ENCODE measurements at regions not wholly inside any gene's neighbourhood (a gene's known extent, or its start where the extent isn't known, plus 50 kb on each side); places are given as distances from the start of the nearest gene placed in this dataset.

DNA sequence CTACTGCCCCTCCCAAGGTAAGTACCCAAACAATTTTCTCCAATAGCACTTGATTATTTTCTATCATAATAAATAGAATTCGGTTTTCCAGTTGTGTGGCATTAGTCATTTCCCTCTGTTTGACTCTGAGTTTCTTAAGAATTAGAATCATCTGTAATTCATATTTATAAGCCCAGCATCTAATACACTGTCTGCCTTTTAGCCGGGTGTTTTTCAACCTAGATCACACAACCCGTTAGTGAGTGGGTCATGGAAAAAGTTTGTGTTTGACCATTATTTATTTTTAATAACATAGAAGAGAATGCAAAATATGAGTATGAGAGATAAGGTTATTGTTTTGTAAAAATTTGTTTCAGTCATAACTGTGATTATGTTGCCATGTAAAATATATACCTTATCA lies 701.6 kb downstream of the RFPL4B start:
- TF ChIP-seq, protein P1, sequence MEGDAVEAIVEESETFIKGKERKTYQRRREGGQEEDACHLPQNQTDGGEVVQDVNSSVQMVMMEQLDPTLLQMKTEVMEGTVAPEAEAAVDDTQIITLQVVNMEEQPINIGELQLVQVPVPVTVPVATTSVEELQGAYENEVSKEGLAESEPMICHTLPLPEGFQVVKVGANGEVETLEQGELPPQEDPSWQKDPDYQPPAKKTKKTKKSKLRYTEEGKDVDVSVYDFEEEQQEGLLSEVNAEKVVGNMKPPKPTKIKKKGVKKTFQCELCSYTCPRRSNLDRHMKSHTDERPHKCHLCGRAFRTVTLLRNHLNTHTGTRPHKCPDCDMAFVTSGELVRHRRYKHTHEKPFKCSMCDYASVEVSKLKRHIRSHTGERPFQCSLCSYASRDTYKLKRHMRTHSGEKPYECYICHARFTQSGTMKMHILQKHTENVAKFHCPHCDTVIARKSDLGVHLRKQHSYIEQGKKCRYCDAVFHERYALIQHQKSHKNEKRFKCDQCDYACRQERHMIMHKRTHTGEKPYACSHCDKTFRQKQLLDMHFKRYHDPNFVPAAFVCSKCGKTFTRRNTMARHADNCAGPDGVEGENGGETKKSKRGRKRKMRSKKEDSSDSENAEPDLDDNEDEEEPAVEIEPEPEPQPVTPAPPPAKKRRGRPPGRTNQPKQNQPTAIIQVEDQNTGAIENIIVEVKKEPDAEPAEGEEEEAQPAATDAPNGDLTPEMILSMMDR (conservative IDR thresholded peaks at IDR 0.05; ENCODE audit: low read depth in 2 of 2), result no peak
- TF ChIP-seq EZH2phosphoT487 (IDR thresholded peaks at IDR 0.05; ENCODE audit: unreplicated experiment) (no peak), POLR2AphosphoS5 (IDR thresholded peaks at IDR 0.05; ENCODE audit: low read depth) (no peak), CREB1 (CRISPR knock-in tag; IDR thresholded peaks at IDR 0.05; ENCODE audit: low read depth) (no peak), EZH2 (IDR thresholded peaks at IDR 0.05; ENCODE audit: low read depth, unreplicated experiment) (no peak), JUNB (IDR thresholded peaks at IDR 0.05; ENCODE audit: unreplicated experiment) (no peak), ZNF331 (CRISPR knock-in tag; IDR thresholded peaks at IDR 0.05; ENCODE audit: low read depth) (no peak), ZNF114 (CRISPR knock-in tag; IDR thresholded peaks at IDR 0.05) (no peak), NANOG (IDR thresholded peaks at IDR 0.05; ENCODE audit: borderline replicate concordance) (no peak)
- TF ChIP-seq, protein P2, sequence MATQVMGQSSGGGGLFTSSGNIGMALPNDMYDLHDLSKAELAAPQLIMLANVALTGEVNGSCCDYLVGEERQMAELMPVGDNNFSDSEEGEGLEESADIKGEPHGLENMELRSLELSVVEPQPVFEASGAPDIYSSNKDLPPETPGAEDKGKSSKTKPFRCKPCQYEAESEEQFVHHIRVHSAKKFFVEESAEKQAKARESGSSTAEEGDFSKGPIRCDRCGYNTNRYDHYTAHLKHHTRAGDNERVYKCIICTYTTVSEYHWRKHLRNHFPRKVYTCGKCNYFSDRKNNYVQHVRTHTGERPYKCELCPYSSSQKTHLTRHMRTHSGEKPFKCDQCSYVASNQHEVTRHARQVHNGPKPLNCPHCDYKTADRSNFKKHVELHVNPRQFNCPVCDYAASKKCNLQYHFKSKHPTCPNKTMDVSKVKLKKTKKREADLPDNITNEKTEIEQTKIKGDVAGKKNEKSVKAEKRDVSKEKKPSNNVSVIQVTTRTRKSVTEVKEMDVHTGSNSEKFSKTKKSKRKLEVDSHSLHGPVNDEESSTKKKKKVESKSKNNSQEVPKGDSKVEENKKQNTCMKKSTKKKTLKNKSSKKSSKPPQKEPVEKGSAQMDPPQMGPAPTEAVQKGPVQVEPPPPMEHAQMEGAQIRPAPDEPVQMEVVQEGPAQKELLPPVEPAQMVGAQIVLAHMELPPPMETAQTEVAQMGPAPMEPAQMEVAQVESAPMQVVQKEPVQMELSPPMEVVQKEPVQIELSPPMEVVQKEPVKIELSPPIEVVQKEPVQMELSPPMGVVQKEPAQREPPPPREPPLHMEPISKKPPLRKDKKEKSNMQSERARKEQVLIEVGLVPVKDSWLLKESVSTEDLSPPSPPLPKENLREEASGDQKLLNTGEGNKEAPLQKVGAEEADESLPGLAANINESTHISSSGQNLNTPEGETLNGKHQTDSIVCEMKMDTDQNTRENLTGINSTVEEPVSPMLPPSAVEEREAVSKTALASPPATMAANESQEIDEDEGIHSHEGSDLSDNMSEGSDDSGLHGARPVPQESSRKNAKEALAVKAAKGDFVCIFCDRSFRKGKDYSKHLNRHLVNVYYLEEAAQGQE (IDR thresholded peaks at IDR 0.05; ENCODE audit: unreplicated experiment), result no peak
- TF ChIP-seq, protein P3, sequence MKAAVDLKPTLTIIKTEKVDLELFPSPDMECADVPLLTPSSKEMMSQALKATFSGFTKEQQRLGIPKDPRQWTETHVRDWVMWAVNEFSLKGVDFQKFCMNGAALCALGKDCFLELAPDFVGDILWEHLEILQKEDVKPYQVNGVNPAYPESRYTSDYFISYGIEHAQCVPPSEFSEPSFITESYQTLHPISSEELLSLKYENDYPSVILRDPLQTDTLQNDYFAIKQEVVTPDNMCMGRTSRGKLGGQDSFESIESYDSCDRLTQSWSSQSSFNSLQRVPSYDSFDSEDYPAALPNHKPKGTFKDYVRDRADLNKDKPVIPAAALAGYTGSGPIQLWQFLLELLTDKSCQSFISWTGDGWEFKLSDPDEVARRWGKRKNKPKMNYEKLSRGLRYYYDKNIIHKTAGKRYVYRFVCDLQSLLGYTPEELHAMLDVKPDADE (IDR thresholded peaks at IDR 0.05), result no peak
- TF ChIP-seq, protein P4, sequence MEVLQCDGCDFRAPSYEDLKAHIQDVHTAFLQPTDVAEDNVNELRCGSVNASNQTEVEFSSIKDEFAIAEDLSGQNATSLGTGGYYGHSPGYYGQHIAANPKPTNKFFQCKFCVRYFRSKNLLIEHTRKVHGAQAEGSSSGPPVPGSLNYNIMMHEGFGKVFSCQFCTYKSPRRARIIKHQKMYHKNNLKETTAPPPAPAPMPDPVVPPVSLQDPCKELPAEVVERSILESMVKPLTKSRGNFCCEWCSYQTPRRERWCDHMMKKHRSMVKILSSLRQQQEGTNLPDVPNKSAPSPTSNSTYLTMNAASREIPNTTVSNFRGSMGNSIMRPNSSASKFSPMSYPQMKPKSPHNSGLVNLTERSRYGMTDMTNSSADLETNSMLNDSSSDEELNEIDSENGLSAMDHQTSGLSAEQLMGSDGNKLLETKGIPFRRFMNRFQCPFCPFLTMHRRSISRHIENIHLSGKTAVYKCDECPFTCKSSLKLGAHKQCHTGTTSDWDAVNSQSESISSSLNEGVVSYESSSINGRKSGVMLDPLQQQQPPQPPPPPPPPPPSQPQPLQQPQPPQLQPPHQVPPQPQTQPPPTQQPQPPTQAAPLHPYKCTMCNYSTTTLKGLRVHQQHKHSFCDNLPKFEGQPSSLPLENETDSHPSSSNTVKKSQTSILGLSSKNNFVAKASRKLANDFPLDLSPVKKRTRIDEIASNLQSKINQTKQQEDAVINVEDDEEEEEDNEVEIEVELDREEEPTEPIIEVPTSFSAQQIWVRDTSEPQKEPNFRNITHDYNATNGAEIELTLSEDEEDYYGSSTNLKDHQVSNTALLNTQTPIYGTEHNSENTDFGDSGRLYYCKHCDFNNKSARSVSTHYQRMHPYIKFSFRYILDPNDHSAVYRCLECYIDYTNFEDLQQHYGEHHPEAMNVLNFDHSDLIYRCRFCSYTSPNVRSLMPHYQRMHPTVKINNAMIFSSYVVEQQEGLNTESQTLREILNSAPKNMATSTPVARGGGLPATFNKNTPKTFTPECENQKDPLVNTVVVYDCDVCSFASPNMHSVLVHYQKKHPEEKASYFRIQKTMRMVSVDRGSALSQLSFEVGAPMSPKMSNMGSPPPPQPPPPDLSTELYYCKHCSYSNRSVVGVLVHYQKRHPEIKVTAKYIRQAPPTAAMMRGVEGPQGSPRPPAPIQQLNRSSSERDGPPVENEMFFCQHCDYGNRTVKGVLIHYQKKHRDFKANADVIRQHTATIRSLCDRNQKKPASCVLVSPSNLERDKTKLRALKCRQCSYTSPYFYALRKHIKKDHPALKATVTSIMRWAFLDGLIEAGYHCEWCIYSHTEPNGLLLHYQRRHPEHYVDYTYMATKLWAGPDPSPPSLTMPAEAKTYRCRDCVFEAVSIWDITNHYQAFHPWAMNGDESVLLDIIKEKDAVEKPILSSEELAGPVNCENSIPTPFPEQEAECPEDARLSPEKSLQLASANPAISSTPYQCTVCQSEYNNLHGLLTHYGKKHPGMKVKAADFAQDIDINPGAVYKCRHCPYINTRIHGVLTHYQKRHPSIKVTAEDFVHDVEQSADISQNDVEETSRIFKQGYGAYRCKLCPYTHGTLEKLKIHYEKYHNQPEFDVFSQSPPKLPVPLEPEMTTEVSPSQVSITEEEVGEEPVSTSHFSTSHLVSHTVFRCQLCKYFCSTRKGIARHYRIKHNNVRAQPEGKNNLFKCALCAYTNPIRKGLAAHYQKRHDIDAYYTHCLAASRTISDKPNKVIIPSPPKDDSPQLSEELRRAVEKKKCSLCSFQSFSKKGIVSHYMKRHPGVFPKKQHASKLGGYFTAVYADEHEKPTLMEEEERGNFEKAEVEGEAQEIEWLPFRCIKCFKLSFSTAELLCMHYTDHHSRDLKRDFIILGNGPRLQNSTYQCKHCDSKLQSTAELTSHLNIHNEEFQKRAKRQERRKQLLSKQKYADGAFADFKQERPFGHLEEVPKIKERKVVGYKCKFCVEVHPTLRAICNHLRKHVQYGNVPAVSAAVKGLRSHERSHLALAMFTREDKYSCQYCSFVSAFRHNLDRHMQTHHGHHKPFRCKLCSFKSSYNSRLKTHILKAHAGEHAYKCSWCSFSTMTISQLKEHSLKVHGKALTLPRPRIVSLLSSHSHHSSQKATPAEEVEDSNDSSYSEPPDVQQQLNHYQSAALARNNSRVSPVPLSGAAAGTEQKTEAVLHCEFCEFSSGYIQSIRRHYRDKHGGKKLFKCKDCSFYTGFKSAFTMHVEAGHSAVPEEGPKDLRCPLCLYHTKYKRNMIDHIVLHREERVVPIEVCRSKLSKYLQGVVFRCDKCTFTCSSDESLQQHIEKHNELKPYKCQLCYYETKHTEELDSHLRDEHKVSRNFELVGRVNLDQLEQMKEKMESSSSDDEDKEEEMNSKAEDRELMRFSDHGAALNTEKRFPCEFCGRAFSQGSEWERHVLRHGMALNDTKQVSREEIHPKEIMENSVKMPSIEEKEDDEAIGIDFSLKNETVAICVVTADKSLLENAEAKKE (CRISPR knock-in tag; IDR thresholded peaks at IDR 0.05), result no peak
